CD4-positive, alpha-beta T cell treated with Interleukin-4 for 1 hour (primary cell): ENCODE measurements at regions not wholly inside any gene's neighbourhood (a gene's known extent, or its start where the extent isn't known, plus 50 kb on each side); places are given as distances from the start of the nearest gene placed in this dataset.

Source experiments
- DNase-seq, 2 donors: peaks; one replicate each; pipeline ENCODE4 v3.0.0-alpha.2; 2020 to 2022

DNA sequence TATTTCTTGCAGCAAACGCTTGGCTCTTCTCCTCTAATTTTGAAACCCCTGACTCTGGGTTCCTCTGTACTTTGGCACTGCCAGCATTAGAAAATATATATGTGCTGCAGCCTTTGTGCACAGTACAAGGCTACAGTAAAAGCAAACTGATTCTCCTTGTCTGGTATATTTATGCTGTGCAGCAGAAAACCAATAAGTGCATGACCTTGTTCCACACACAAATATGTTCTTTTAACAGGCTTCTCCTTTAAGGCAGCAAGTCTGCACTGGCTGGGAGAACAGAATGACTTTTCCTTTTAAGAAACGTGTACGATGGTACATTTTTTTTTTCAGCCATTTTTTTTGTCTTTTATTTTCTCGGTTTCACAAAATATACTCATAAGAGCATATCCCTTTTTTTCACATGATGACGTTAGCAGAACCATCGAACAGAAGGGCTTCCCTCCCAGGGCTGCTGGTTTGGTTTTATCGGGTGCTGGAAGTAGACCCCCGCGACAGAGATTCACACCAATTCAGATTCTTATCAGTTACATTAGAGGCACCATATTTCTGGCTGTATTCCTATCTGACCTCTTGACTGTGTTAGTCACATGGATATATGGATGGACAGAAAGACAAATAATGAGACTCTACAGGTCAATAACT, 129.9 kb upstream of the ARID1B start:
- DNase-seq: no peak

DNA sequence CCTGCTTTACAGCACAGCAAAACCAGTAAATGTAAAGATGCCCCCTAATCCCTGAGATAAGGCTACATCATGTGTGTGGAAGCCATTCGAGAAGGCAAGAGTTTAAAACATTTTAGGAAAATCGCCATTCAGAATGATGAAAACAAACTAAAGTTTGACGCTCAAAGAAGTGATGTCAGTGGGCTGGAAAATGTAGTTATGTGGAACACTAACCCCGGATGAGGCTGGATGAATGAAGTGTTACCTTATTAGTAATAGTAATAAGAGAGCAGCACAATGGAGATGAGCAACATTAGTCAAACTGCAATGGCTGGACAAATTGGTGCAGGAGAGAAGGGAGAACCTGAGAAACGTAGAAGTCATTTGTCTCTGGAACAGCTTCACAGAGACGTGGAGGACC, 130.7 kb upstream of the ARID1B start:
- DNase-seq: no peak

DNA sequence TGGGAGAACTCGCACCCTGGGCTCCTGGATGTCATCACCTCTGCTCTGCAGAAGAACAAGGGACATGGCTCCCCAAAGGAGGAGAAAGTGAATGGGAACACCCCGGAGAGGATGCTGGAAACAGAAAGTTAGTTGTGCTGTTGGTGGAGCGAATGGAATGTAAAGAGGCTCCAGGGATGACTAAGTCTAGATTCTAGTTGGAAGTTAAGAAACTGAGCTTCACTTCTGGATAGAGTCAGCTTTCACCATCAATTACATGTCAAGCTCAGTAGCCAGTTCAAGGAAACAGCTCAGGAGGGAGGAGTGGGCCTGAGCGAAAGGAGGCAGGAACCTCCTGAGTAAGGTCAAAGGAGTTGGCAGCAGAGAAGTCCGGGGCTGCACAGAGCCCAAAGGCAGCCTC, 132.1 kb upstream of the ARID1B start:
- DNase-seq: no peak

DNA sequence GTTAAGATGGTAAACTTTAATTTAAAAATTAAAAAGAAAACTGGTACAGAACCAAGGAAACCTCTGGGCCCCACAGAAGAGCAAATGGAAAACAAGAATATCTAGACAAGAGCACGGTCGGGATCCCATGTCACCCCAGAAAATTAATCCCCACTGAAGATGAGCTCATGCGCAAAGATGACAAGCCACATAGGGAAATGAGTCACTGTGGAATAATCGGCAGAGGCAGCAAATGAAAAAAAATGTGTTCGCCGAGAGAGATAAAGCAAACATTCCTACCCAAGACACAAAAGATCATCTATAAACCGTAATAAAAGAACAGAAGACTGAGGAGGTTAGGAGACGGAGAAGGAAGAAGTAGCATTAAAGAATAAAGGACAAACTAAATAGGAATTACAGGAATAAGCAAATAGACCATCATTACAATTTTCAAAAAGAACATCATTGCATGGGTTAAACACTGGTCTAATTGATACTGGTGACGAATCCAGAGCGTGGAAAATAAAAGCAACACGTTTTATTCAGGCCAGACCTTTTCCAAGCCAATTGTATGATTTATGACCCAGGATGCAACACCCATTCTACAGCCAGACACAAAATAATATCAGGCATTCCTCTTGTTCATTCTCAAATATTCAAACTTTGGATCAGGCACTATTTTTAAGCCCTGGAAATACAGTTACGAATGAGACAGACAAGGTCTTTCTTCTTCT, 138.0 kb upstream of the ARID1B start:
- no peak for DNase-seq

DNA sequence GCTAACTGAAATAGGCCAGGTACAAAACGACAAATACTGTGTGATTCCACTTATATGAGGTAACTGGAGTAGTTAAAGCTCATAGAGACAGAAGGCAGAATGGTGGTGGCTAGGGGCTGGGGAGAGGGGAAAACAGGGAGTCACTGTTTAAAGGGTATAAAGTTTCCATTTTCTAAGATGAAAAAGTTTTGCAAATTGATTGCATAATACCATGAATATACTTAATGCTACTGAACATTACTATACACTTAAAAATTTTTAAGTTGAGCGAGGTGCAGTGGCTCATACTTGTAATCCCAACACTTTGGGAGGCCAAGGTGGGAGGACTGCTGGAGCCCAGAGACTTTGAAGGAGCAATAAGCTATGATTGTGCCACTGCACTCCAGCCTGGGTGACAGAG, 138.6 kb upstream of the ARID1B start:
- DNase-seq: no peak

- no peak for DNase-seq
Observed at GRCh38 chr6:156634951-156635371, 142.2 kb upstream of the ARID1B start.

GRCh38 chr6:156634048-156634447, 143.1 kb upstream of the ARID1B start:
- DNase-seq: no peak

DNA sequence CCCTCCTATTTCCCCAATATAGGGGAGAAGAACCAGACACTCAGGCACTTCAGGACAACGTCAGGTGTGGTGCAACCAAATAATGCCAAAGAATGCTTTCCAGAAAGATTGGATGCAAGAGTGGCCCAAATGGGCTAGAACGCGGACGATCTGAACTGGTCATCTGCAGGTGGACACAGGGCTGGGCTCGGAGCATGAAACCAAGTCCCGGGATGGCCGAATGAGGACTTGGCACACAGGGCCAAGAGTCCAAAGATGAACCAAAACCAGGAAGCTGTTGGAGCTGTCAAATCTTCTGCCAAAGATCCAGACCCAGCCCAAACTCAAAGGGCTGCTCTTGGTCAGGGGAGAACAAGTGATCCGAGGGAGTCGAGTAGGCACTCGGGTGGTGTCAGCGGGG, 143.9 kb upstream of the ARID1B start:
- no peak for DNase-seq

- no peak for DNase-seq
Observed at GRCh38 chr6:156630613-156631302, 146.4 kb upstream of the ARID1B start.

- DNase-seq: no peak
Observed at GRCh38 chr6:156628805-156629204, 148.4 kb upstream of the ARID1B start.

- no peak for DNase-seq
Observed at GRCh38 chr6:156627524-156627923, 149.7 kb upstream of the ARID1B start.

- DNase-seq: no peak
Observed at GRCh38 chr6:156622185-156622584, 155.0 kb upstream of the ARID1B start.

DNA sequence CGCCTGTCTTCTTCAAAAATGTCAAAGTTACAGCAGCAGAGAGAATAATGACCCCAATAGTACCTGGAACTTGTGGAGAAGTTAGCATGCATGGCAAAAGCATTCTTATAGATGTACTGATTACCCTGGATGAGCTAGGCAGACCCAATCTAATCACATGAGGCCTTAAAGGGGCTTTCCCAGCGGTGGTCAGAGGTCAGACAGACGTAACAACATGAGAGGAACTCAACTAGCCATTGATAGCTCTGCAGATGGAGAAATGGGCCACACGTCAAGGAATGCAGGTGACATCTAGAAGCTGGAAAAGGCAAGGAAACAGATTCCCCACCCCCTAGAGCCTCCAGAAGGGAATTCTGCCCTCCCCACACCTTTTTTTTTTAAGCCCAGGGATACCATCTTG, 156.8 kb upstream of the ARID1B start:
- DNase-seq: no peak

- no peak for DNase-seq
Observed at GRCh38 chr6:156618600-156619205, 158.5 kb upstream of the ARID1B start.

DNA sequence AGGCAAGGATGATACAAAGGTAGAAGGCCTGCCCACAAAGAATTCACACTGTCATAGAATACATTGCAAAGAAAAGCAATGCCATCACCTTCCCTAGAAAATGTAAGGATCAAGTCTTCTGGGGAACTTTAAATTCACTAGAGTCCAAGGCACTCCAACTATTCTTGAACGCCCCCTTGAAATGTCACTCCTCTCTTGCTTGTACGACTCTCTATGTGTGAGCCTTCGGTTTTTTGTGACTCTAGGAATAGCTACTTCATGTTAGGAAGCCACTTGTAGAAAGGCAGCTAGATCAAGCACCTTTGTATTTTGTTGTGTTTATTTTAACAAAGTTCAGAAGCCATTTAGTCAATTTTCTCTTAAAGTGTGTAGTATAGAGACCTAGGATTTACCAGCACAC, 159.2 kb upstream of the ARID1B start:
- DNase-seq: no peak

DNA sequence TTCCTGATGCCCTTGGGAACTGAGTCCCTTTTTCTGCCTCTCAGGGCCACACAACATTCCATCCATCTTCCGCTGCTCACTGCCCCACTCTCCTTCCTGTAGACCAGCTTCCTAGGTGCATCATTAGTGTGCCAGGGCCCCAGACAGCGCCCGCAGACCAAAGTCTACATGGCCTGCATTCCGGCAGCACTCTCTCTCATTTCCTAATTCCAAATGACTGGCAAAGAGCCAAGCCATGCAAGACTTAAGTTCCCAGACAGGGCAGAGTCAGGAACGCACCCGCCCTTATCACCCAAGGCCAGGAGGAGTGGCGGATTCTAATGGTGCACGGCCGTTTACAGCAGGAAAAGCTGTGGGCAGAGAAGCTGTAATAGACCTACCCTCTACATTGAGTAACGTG, 159.8 kb upstream of the ARID1B start:
- no peak for DNase-seq

DNA sequence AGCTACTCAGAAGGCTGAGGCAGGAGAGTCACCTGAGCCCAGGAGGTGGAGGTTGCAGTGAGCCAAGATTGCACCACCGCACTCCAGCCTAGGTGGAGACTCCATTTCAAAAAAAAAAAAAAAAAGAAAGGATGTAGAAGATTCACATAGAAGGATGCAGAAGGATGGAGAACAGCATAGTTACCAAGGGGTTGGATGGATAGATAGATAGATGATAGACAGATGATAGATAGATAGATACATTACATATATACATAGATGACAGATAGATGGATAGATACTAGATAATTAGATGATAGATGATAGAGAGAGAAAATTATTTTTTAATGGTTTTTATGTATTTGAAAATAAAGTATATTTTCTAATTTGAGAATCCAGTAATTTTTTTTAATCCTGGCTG, 160.7 kb upstream of the ARID1B start:
- no peak for DNase-seq

DNA sequence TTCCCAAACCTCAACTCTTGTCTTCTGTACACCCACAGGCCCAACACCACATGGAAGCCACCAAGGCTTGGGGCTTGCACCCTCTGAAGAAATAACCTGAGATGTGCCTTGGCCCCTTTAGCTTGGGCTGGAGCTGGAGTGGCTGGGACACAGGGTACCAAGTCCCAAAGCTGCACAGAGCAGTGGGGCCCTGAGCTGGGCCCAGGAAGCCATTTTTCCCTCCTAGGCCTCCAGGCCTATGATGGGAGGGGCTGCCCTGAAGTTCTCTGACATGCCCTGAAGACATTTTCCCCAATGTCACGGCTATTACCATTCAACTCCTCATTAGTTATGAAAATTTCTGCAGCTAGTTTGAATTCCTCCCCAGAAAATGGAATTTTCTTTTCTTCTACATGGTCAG, 163.2 kb upstream of the ARID1B start:
- DNase-seq: no peak

- DNase-seq: no peak
Observed at GRCh38 chr6:156612361-156612760, 164.8 kb upstream of the ARID1B start.

GRCh38 chr6:156602066-156602385, 175.2 kb upstream of the ARID1B start:
- no peak for DNase-seq

DNA sequence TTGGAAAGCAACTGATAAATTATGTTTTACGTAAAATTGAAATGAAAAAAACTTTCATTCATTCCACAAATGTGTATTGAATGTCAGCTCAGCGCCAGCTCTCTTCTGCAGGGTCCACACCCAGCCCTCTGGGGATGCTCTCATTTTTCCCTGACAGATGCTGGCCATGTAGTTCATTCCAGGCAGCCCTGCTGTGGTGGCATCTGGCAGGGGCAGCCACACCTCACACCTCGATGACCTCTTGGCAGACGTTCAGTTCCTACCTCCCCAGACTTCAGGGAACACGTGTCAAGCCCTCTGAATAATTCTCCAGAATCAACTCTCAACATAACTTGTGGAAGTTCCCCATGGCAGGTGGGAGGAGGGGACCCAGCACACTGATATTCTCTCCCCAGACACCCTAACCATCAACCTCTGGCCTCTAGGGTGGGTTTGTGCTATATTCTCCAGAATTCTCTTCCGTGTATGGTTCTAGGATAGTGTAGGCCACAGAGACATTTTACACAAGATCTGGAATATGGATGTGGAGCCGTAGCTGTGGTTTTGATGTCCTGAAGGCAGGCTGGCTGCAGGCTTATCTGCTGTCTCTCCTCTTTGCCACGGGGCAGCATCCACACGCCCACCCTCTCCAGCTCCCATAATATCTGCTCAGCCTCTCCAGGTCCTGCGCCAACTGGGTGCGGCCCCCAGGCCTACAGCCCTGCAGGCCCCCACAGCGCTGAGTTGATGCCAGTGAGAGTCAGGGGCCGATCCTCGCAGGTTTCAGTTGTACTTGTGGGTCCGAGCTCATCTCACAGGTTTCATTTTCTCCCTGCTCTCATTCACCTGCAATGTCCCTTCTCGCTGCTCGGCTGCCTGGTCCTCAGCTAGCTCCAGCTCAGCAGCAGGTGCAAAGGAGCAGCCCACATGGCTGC, 175.8 kb upstream of the ARID1B start:
- no peak for DNase-seq

- no peak for DNase-seq
Observed at GRCh38 chr6:156600678-156601077, 176.5 kb upstream of the ARID1B start.
